SK-N-SH (cell line): ENCODE measurements at regions not wholly inside any gene's neighbourhood (a gene's known extent, or its start where the extent isn't known, plus 50 kb on each side); places are given as distances from the start of the nearest gene placed in this dataset.

Experiments used
- CTCF ChIA-PET: fragments of 300-600, 350-600 bp; formaldehyde crosslinking; extraction: SDS; loops from one replicate; lab custom pipeline; 2021; lab: Yijun Ruan, JAX
- POLR2A ChIA-PET: fragments of 350-600 bp; sonication (Branson Sonifier 250); formaldehyde crosslinking; extraction: SDS; loops from one replicate; lab custom pipeline; 2020; ENCODE audit warnings: antibody characterized with exemption, inconsistent platforms; lab: Yijun Ruan, JAX
- DNase-seq: peaks from one replicate; pipeline ENCODE4 v3.0.0; 2012
- H2AFZ ChIP-seq: fragments of 200-600 bp; sonication (generic); 2 replicates; pipeline ENCODE4 v1.8.1; 2016; ENCODE audit warnings: antibody characterized with exemption, mild to moderate bottlenecking, low read depth
- H3F3A ChIP-seq: fragments of 200-600 bp; sonication (generic); replicated peaks from 2 replicates; pipeline ENCODE3; 2016; ENCODE audit warnings: antibody characterized with exemption, mild to moderate bottlenecking; ENCODE audit not compliant: insufficient read depth
- H3K27ac ChIP-seq, 2 experiments: fragments of 200-500 bp in 1 of 2; fragments of 200-600 bp in 1 of 2; sonication (Bioruptor generic) in 1 of 2; sonication (generic), shearing (Covaris generic) in 1 of 2; 2 replicates each; pipeline versions ENCODE4 v1.5.1 to v1.6.1; 2014 to 2016; ENCODE audit warnings: low read depth in 2 of 2, inconsistent platforms in 1 of 2, low read length in 1 of 2, mild to moderate bottlenecking in 1 of 2, mixed read lengths in 1 of 2
- H3K27me3 ChIP-seq: fragments of 200-600 bp; sonication (generic), shearing (Covaris generic); 2 replicates; pipeline ENCODE4 v1.6.1; 2016; ENCODE audit warnings: mixed run types; ENCODE audit not compliant: insufficient read depth
- H3K36me3 ChIP-seq, 2 experiments: fragments of 200-500 bp in 1 of 2; fragments of 200-600 bp in 1 of 2; sonication (Bioruptor generic) in 1 of 2; sonication (generic) in 1 of 2; replicated peaks in 1 of 2; 2 replicates each; pipeline versions ENCODE3 to v1.5.1; 2014 to 2016; ENCODE audit warnings: low read length in 1 of 2, mild to moderate bottlenecking in 1 of 2; ENCODE audit not compliant: insufficient read depth in 2 of 2, control insufficient read depth in 1 of 2
- H3K4me1 ChIP-seq, 2 experiments: fragments of 200-500 bp in 1 of 2; fragments of 200-600 bp in 1 of 2; sonication (Bioruptor generic) in 1 of 2; sonication (generic), shearing (Covaris generic) in 1 of 2; 2 replicates each; pipeline versions ENCODE4 v1.5.1 to v1.6.1; 2014 to 2016; ENCODE audit warnings: low read depth in 1 of 2, low read length in 1 of 2, mixed run types in 1 of 2; ENCODE audit not compliant: insufficient read depth in 2 of 2, control insufficient read depth in 1 of 2
- H3K4me2 ChIP-seq: fragments of 200-600 bp; sonication (generic), shearing (Covaris generic); 2 replicates; pipeline ENCODE4 v1.6.1; 2017; ENCODE audit warnings: mixed run types
- H3K4me3 ChIP-seq, 2 experiments: fragments of 200-500 bp in 1 of 2; fragments of 200-600 bp in 1 of 2; sonication (Bioruptor generic) in 1 of 2; sonication (generic), shearing (Covaris generic) in 1 of 2; 2 replicates each; pipeline versions ENCODE4 v1.5.1 to v1.8.1; 2014 to 2016; ENCODE audit warnings: low read depth in 2 of 2, inconsistent platforms in 1 of 2, low read length in 1 of 2, mild to moderate bottlenecking in 1 of 2, mixed read lengths in 1 of 2, moderate library complexity in 1 of 2
- H3K79me2 ChIP-seq: fragments of 200-600 bp; sonication (generic); 2 replicates; pipeline ENCODE4 v1.8.1; 2017; ENCODE audit warnings: mild to moderate bottlenecking; ENCODE audit not compliant: insufficient read depth
- H3K9ac ChIP-seq: fragments of 200-600 bp; sonication (generic); 2 replicates; pipeline ENCODE4 v1.6.1; 2017; ENCODE audit warnings: mixed run types
- H3K9me2 ChIP-seq: fragments of 200-600 bp; sonication (generic); 2 replicates; pipeline ENCODE4 v1.6.1; 2017; ENCODE audit warnings: mixed run types
- H3K9me3 ChIP-seq: fragments of 200-600 bp; sonication (generic); 2 replicates; pipeline ENCODE4 v1.6.1; 2017; ENCODE audit warnings: mixed run types, mild to moderate bottlenecking, moderate library complexity
- H4K20me1 ChIP-seq: fragments of 200-600 bp; sonication (generic); 2 replicates; pipeline ENCODE4 v1.6.1; 2017; ENCODE audit warnings: mild to moderate bottlenecking, mixed run types; ENCODE audit not compliant: insufficient read depth
- ELF1 ChIP-seq: IDR thresholded peaks from 2 replicates; pipeline ENCODE4 v1.4.0; 2012
- FOSL2 ChIP-seq: IDR thresholded peaks from 2 replicates; pipeline ENCODE4 v1.4.0; 2012; ENCODE audit warnings: low read depth, mild to moderate bottlenecking, moderate library complexity, borderline replicate concordance
- FOXJ3 ChIP-seq: sonication (generic); formaldehyde crosslinking; IDR thresholded peaks from 2 replicates; pipeline ENCODE4 v1.5.1; 2020; ENCODE audit warnings: mild to moderate bottlenecking, missing genetic modification reagents
- GABPA ChIP-seq: IDR thresholded peaks from 2 replicates; pipeline ENCODE4 v1.4.0; 2012; ENCODE audit warnings: low read depth, mild to moderate bottlenecking
- GATA2 ChIP-seq: sonication (generic); formaldehyde crosslinking; IDR thresholded peaks from 2 replicates; pipeline ENCODE4 v1.5.0; 2020; ENCODE audit warnings: mild to moderate bottlenecking, missing genetic modification reagents
- NFIC ChIP-seq: IDR thresholded peaks from 2 replicates; pipeline ENCODE4 v1.4.0; 2012; ENCODE audit warnings: borderline replicate concordance
- NRF1 ChIP-seq: IDR thresholded peaks from 2 replicates; pipeline ENCODE4 v1.6.1; 2012; ENCODE audit warnings: low read depth, mild to moderate bottlenecking, low read length
- POLR2AphosphoS5 ChIP-seq: IDR thresholded peaks from 2 replicates; pipeline ENCODE4 v1.6.1; 2012; ENCODE audit warnings: low read depth, low read length
- RFX5 ChIP-seq: IDR thresholded peaks from 2 replicates; pipeline ENCODE4 v1.6.1; 2012; ENCODE audit warnings: mild to moderate bottlenecking, improper control_type of control experiment, low read length
- TAF1 ChIP-seq: IDR thresholded peaks from 2 replicates; pipeline ENCODE4 v1.6.1; 2012; ENCODE audit warnings: low read depth, mild to moderate bottlenecking, low read length, moderate library complexity, borderline replicate concordance
- YY1 ChIP-seq: IDR thresholded peaks from 2 replicates; pipeline ENCODE4 v1.4.0; 2012; ENCODE audit warnings: low read depth, mild to moderate bottlenecking
- WGBS: methylation state at CpG from one replicate; pipeline ENCODE4 v1.1.6; 2017; ENCODE audit warnings: low lambda C conversion rate; 5-methylcytosine and 5-hydroxymethylcytosine counted together
- TF ChIP-seq, protein P1 (sequence below): IDR thresholded peaks from 2 replicates; pipeline ENCODE4 v1.6.1; 2012; ENCODE audit warnings: mild to moderate bottlenecking, low read depth, low read length, moderate library complexity
- TF ChIP-seq, protein P2 (sequence below): fragments of 200-600 bp; sonication (generic); IDR thresholded peaks from 2 replicates; pipeline ENCODE4 v1.6.1; 2017; ENCODE audit warnings: antibody characterized with exemption, mild to moderate bottlenecking, moderate library complexity
- TF ChIP-seq, protein P3 (sequence below): IDR thresholded peaks from 2 replicates; pipeline ENCODE4 v1.4.0; 2012; ENCODE audit warnings: low read depth, borderline replicate concordance
- TF ChIP-seq, protein P4 (sequence below): fragments of 150-350 bp; IDR thresholded peaks from 2 replicates; pipeline ENCODE4 v1.6.1; 2016; ENCODE audit warnings: mild to moderate bottlenecking, low read depth, low read length

DNA sequence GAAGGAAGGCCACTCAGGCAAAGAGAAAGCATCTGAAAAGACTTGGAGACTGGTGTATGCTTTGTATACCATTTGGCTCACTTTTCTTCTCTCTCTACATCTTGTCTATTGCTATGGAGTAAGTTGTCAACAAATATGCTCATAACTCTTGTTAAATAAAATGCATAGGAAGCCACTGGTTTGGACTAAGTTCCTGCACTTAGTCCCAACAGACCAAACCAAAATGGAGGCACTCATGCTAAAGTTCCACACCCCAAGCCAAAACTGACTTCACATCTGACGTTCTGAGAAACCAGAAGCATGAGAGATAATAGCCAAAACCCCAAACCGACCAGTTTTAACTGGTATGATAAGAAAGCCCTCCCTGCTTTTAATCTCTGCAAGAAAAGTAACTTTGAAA, 135.3 kb upstream of the LYPLAL1 start:
- H3K4me3 ChIP-seq: no peak overlapping the region
- H3K27ac ChIP-seq: no peak overlapping the region
- no peaks in the 10 kb centered on the region for H3K36me3 ChIP-seq
- no peak for TF ChIP-seq GABPA
- TF ChIP-seq ELF1: no peak
- no peak for TF ChIP-seq GATA2 (CRISPR knock-in tag)
- TF ChIP-seq POLR2AphosphoS5: no peak
- TF ChIP-seq RFX5: no peak
- TF ChIP-seq NRF1: no peak
- no peak for TF ChIP-seq FOXJ3 (CRISPR knock-in tag)
- H3K79me2 ChIP-seq: no peaks in the 10 kb centered on the region
- H3K4me2 ChIP-seq: no peak overlapping the region
- H3K4me1 ChIP-seq: no peaks in the 10 kb centered on the region; a peak in 1 of 4 replicates
- CTCF ChIA-PET: no interaction called here
- no peak overlapping the region for H3K9ac ChIP-seq
- H3K9me2 ChIP-seq: no peaks in the 10 kb centered on the region
- no peaks in the 10 kb centered on the region for H4K20me1 ChIP-seq
- H3K9me3 ChIP-seq: peaks cover 5% of the 10 kb centered on the region; the same call in 1 of the 2 replicates
- no peaks in the 10 kb centered on the region for H3K27me3 ChIP-seq
- H2AFZ ChIP-seq: no peak overlapping the region
- POLR2A ChIA-PET: no interaction called here
- 84% methylated on average over 2 of the region's 2 CpGs for WGBS
- H3F3A ChIP-seq: no peaks in the 10 kb centered on the region
- DNase-seq: no peak

DNA sequence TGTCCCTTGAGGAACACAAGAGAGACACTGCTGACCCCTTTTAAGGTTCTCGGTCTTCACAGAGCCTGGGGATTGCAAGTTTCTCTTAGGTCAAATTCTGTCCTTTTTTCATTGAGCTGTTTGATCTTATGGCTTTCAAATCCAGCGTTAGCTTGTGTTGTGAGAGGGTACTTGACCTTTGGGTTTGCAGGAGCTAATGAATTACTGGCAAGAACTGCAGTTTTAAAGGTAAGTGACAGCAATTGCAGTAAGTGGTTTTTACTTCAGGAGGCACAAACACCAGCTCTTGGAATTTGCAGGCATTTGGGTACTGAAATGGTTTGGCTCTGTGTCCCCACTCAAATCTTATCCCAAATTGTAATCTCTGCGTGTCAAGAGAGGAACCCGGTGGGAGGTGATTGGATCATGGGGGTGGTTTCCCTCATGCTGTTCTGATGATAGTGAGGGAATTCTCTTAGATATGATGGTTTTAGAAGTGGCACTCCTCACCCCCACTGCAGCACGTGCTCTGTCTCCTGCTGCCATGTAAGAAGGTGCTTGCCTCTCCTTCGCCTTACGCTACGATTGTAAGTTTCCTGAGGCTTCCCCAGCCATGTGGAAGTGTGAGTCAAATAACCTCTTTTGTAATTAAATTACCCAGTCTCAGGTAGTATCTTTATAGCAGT, 134.5 kb upstream of the LYPLAL1 start:
- no peak for DNase-seq
- TF ChIP-seq, protein P1, sequence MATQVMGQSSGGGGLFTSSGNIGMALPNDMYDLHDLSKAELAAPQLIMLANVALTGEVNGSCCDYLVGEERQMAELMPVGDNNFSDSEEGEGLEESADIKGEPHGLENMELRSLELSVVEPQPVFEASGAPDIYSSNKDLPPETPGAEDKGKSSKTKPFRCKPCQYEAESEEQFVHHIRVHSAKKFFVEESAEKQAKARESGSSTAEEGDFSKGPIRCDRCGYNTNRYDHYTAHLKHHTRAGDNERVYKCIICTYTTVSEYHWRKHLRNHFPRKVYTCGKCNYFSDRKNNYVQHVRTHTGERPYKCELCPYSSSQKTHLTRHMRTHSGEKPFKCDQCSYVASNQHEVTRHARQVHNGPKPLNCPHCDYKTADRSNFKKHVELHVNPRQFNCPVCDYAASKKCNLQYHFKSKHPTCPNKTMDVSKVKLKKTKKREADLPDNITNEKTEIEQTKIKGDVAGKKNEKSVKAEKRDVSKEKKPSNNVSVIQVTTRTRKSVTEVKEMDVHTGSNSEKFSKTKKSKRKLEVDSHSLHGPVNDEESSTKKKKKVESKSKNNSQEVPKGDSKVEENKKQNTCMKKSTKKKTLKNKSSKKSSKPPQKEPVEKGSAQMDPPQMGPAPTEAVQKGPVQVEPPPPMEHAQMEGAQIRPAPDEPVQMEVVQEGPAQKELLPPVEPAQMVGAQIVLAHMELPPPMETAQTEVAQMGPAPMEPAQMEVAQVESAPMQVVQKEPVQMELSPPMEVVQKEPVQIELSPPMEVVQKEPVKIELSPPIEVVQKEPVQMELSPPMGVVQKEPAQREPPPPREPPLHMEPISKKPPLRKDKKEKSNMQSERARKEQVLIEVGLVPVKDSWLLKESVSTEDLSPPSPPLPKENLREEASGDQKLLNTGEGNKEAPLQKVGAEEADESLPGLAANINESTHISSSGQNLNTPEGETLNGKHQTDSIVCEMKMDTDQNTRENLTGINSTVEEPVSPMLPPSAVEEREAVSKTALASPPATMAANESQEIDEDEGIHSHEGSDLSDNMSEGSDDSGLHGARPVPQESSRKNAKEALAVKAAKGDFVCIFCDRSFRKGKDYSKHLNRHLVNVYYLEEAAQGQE: no peak
- no peak for TF ChIP-seq YY1
- no peak for TF ChIP-seq GABPA
- TF ChIP-seq TAF1: no peak
- TF ChIP-seq, protein P2, sequence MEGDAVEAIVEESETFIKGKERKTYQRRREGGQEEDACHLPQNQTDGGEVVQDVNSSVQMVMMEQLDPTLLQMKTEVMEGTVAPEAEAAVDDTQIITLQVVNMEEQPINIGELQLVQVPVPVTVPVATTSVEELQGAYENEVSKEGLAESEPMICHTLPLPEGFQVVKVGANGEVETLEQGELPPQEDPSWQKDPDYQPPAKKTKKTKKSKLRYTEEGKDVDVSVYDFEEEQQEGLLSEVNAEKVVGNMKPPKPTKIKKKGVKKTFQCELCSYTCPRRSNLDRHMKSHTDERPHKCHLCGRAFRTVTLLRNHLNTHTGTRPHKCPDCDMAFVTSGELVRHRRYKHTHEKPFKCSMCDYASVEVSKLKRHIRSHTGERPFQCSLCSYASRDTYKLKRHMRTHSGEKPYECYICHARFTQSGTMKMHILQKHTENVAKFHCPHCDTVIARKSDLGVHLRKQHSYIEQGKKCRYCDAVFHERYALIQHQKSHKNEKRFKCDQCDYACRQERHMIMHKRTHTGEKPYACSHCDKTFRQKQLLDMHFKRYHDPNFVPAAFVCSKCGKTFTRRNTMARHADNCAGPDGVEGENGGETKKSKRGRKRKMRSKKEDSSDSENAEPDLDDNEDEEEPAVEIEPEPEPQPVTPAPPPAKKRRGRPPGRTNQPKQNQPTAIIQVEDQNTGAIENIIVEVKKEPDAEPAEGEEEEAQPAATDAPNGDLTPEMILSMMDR: no peak
- TF ChIP-seq NFIC: no peak
- TF ChIP-seq, protein P3, sequence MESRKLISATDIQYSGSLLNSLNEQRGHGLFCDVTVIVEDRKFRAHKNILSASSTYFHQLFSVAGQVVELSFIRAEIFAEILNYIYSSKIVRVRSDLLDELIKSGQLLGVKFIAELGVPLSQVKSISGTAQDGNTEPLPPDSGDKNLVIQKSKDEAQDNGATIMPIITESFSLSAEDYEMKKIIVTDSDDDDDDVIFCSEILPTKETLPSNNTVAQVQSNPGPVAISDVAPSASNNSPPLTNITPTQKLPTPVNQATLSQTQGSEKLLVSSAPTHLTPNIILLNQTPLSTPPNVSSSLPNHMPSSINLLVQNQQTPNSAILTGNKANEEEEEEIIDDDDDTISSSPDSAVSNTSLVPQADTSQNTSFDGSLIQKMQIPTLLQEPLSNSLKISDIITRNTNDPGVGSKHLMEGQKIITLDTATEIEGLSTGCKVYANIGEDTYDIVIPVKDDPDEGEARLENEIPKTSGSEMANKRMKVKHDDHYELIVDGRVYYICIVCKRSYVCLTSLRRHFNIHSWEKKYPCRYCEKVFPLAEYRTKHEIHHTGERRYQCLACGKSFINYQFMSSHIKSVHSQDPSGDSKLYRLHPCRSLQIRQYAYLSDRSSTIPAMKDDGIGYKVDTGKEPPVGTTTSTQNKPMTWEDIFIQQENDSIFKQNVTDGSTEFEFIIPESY: no peak
- TF ChIP-seq FOSL2: no peak
- TF ChIP-seq, protein P4, sequence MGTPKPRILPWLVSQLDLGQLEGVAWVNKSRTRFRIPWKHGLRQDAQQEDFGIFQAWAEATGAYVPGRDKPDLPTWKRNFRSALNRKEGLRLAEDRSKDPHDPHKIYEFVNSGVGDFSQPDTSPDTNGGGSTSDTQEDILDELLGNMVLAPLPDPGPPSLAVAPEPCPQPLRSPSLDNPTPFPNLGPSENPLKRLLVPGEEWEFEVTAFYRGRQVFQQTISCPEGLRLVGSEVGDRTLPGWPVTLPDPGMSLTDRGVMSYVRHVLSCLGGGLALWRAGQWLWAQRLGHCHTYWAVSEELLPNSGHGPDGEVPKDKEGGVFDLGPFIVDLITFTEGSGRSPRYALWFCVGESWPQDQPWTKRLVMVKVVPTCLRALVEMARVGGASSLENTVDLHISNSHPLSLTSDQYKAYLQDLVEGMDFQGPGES: no peak
- no peak for TF ChIP-seq RFX5
- TF ChIP-seq POLR2AphosphoS5: no peak
- no peak for TF ChIP-seq NRF1
- Histone ChIP-seq H3K4me3 (no peak overlapping the region), H4K20me1 (no peaks in the 10 kb centered on the region), H3K9ac (no peak overlapping the region), H3K4me2 (no peak overlapping the region), H3K4me1 (no peaks in the 10 kb centered on the region; a peak in 1 of 4 replicates), H3K27ac (no peak overlapping the region), H3K27me3 (no peaks in the 10 kb centered on the region), H2AFZ (no peak overlapping the region), H3K9me2 (no peaks in the 10 kb centered on the region), H3K9me3 (peaks cover 5% of the 10 kb centered on the region; the same call in 1 of the 2 replicates), H3K36me3 (no peaks in the 10 kb centered on the region), H3K79me2 (no peaks in the 10 kb centered on the region), H3F3A (no peaks in the 10 kb centered on the region)
- ChIA-PET CTCF (no interaction called here), POLR2A (no interaction called here)
- WGBS: 85% methylated on average over 8 of the region's 8 CpGs
